ENCODE measurements at regions not wholly inside any gene's neighbourhood (a gene's known extent, or its start where the extent isn't known, plus 50 kb on each side); places are given as distances from the start of the nearest gene placed in this dataset.

DNA sequence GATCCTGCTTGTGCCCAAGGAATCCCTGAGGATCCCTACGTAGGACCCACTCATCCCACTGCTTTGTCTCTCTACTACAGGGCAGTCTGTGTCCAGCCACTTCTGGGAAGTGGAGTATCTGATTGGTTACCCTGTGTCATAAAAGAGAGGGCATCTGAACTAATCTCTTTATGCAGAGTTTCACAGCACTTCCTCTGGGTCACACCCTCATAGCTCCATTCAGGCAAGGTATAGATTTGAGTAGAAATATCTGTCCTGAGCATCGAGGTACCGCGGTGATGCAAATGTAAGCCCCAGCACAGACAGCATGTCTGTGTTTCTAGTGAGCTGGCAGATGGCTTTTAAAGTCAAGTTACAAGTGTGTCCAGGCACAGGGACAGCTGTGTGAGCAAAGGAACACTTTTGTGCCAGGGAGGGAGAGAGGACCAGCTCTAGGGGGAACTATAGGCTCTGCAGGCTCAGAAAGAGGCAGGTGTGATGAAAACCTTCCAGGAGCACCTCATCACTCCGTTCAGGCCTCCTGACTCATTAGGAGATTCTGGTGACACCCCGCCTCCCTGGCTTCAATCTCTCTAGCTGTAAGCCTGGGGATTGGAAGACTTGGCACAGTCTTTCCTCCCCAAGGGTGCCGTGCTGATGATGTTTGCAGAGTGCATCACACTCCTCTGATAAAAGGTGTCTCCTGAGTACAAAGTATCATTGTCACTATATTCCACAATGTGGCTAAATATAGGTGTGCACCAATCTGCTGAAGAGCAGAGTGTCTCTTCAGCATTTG lies 84.3 kb upstream of the UBL3 start:
- TF ChIP-seq, protein P1, sequence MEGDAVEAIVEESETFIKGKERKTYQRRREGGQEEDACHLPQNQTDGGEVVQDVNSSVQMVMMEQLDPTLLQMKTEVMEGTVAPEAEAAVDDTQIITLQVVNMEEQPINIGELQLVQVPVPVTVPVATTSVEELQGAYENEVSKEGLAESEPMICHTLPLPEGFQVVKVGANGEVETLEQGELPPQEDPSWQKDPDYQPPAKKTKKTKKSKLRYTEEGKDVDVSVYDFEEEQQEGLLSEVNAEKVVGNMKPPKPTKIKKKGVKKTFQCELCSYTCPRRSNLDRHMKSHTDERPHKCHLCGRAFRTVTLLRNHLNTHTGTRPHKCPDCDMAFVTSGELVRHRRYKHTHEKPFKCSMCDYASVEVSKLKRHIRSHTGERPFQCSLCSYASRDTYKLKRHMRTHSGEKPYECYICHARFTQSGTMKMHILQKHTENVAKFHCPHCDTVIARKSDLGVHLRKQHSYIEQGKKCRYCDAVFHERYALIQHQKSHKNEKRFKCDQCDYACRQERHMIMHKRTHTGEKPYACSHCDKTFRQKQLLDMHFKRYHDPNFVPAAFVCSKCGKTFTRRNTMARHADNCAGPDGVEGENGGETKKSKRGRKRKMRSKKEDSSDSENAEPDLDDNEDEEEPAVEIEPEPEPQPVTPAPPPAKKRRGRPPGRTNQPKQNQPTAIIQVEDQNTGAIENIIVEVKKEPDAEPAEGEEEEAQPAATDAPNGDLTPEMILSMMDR (IDR thresholded peaks at IDR 0.05): no peak
- no peak for TF ChIP-seq POLR2A (IDR thresholded peaks at IDR 0.05)
